OCI-LY3 (cell line): ENCODE measurements at regions not wholly inside any gene's neighbourhood (a gene's known extent, or its start where the extent isn't known, plus 50 kb on each side); places are given as distances from the start of the nearest gene placed in this dataset.

Source experiments
- EZH2phosphoT487 ChIP-seq: fragments of 200-600 bp; shearing (Covaris generic); IDR thresholded peaks from 2 replicates; pipeline ENCODE4 v1.6.1; 2018; ENCODE audit warnings: antibody characterized with exemption, mixed run types, low read depth
- TF ChIP-seq, protein P1 (sequence below): fragments of 200-600, 300-600 bp; sonication (generic); IDR thresholded peaks from 2 replicates; pipeline ENCODE4 v1.5.1; 2014; ENCODE audit warnings: antibody characterized with exemption, low read length, low read depth

DNA sequence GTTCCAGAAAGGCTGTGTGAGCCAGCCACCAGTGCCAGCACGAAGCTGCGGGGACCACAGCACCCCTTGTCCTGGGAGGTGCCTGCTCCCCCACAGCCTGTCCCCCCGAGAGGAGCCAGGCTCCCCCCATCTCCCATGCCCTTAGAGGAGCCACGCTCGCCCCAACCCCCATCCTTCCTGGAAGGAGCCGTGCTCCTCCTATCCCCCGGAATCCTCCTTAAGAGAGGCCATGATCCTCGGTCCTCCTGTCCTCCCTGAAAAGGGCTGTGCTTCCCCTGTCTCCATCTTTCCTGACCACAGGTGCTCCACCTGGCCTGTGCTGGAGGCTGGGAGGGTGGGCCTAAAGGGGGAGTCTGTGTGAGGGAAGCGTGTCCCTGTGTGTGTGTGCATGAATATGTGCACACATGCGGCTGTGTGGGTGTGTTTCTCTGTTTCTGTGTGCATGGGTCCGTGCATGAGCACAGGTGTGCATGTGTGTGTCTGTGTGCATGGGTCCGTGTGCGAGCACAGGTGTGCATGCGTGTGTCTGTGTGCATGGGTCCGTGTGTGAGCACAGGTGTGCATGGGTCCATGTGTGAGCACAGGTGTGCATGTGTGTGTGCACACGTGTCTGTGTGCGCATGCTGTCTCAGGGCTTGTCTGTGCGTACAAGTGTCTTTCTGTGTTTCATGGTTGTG, 80.3 kb downstream of the RTP5 start:
- TF ChIP-seq, protein P1, sequence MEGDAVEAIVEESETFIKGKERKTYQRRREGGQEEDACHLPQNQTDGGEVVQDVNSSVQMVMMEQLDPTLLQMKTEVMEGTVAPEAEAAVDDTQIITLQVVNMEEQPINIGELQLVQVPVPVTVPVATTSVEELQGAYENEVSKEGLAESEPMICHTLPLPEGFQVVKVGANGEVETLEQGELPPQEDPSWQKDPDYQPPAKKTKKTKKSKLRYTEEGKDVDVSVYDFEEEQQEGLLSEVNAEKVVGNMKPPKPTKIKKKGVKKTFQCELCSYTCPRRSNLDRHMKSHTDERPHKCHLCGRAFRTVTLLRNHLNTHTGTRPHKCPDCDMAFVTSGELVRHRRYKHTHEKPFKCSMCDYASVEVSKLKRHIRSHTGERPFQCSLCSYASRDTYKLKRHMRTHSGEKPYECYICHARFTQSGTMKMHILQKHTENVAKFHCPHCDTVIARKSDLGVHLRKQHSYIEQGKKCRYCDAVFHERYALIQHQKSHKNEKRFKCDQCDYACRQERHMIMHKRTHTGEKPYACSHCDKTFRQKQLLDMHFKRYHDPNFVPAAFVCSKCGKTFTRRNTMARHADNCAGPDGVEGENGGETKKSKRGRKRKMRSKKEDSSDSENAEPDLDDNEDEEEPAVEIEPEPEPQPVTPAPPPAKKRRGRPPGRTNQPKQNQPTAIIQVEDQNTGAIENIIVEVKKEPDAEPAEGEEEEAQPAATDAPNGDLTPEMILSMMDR, result no peak
- no peak for TF ChIP-seq EZH2phosphoT487
